ENCODE measurements at regions not wholly inside any gene's neighbourhood (a gene's known extent, or its start where the extent isn't known, plus 50 kb on each side); places are given as distances from the start of the nearest gene placed in this dataset.

GRCh38 chr5:112012104-112012503, 255.1 kb upstream of the NREP start:
- TF ChIP-seq GATA3 (IDR thresholded peaks at IDR 0.05; ENCODE audit: low read depth, low read length) (no peak), GATA2 (IDR thresholded peaks at IDR 0.05; ENCODE audit: low read depth, low read length) (no peak)

- TF ChIP-seq GATA2 (IDR thresholded peaks at IDR 0.05; ENCODE audit: low read depth, low read length): no peak
- no peak for TF ChIP-seq GATA3 (IDR thresholded peaks at IDR 0.05; ENCODE audit: low read depth, low read length)
These were observed 253.5 kb upstream of the NREP start for GRCh38 chr5:112010475-112010874.

DNA sequence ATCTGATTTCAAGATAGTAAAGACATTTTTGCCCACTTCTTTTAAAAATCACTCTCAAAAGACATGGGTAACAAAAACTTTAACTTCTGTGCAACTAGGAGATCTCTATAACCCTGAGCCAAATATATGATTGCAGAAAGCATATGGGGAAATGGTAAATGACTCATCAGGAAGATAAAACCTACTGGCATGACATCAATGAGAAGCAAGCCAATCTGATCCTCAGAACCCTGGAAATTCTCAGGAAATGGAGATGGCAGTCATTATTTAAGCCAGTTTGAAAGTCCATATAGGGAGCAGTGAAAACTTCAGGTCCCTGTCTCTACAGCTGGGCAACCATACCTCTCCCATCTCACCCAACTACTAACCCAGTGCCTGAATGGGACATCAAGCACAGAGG, 249.7 kb upstream of the NREP start:
- TF ChIP-seq GATA3 (IDR thresholded peaks at IDR 0.05; ENCODE audit: low read depth, low read length) (no peak), GATA2 (IDR thresholded peaks at IDR 0.05; ENCODE audit: low read depth, low read length) (no peak)

- no peak for TF ChIP-seq GATA3 (IDR thresholded peaks at IDR 0.05; ENCODE audit: low read depth, low read length)
- no peak for TF ChIP-seq GATA2 (IDR thresholded peaks at IDR 0.05; ENCODE audit: low read depth, low read length)
These were observed 248.6 kb upstream of the NREP start for GRCh38 chr5:112005623-112005930.

DNA sequence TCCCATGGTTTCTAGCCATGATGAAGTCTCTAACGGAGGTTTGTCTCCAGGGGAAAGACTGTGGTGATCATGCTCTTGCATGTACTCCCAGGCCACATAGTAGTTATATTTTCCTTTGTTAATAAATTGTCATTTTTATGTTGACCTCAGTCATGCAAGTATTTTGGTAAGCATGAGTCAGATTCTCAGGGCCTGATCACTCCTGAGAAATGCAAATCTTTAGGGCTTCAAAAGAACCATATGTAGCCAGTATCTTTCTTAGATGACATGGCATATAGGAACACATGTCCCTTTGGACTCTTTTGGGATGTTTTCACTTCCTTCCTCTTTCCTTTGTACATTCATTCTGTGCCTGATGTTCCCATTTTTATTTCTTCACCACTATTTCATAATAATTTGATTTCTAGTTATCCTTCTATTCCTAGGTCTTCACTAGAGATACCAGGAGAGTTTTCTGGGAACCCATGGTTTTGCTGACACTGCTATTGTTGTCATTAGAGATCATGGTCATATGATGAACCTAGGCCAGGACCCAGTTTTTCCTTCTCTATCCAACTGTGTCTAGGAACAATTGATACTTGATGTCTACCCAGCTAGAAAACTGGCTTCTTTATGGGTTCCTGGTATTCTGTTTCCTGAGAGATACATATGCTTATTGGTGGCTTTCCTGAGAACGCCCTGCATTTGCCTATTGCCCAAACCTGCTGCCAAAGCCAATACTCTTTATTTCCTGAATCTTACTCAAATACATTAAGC, 248.1 kb upstream of the NREP start:
- TF ChIP-seq GATA3 (IDR thresholded peaks at IDR 0.05; ENCODE audit: low read depth, low read length) (no peak), GATA2 (IDR thresholded peaks at IDR 0.05; ENCODE audit: low read depth, low read length) (no peak)

DNA sequence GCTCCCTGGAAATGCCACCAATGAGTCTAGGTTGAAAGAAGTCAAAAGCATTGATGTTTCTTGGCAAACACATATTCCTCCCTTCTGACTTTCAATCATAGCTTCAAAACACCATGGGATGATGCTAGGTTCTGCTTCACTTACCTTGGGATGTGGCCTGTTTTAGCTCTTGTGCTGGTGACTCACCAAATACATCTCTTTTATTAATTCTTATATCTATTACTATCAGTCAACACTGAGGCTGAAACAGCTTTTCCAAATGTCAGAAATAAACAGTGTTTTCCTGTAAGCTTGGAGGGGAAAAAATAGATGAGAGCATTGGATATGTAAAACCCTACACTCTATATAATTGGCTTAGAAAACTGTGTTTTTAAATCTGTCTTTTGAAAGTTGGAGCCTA, 245.4 kb upstream of the NREP start:
- no peak for TF ChIP-seq GATA2 (IDR thresholded peaks at IDR 0.05; ENCODE audit: low read depth, low read length)
- TF ChIP-seq GATA3 (IDR thresholded peaks at IDR 0.05; ENCODE audit: low read depth, low read length): no peak

DNA sequence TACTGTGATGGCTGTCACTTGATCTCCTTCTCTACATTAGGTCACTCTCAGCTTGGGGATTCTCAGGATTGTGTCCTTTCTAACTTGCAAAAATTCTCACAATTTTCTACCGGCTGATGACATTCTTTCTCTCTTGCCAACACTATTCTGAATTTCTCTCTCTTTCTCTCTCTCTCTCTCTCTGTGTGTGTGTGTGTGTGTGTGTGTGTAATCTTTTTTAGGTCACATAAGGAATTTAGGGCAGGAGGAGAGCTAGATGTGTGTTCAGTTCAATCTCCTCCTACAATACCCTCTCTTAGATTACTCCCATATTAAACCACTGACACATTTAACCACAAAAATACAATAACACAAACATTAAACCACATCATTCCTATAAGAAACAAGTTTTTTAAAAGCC, 242.3 kb upstream of the NREP start:
- TF ChIP-seq GATA3 (IDR thresholded peaks at IDR 0.05; ENCODE audit: low read depth, low read length) (no peak), GATA2 (IDR thresholded peaks at IDR 0.05; ENCODE audit: low read depth, low read length) (no peak)

- TF ChIP-seq GATA2 (IDR thresholded peaks at IDR 0.05; ENCODE audit: low read depth, low read length) (no peak), GATA3 (IDR thresholded peaks at IDR 0.05; ENCODE audit: low read depth, low read length) (no peak)
These were observed 241.9 kb upstream of the NREP start for GRCh38 chr5:111998871-111999270.

DNA sequence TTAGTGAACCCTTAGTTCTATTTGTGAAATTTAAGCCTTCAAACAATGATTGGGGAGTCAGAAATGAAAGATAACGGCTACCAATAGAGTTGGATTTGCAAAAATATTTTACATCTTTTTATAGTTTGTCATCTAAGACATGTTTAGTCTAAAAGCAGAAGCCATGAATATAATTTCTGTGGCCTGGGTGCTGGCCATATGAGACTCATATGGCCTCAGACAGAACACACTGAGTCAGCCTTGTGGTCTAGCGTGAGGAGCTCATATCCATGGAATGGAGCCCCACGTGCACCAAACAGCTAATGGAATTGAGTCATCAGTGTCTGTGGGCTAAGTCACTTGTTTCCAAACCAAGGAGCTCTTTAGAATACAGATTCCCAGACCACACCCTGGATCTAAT, 240.7 kb upstream of the NREP start:
- TF ChIP-seq GATA3 (IDR thresholded peaks at IDR 0.05; ENCODE audit: low read depth, low read length): no peak

- TF ChIP-seq GATA2 (IDR thresholded peaks at IDR 0.05; ENCODE audit: low read depth, low read length) (no peak), GATA3 (IDR thresholded peaks at IDR 0.05; ENCODE audit: low read depth, low read length) (no peak)
These were observed 240.3 kb upstream of the NREP start for GRCh38 chr5:111997308-111997707.

- TF ChIP-seq GATA3 (IDR thresholded peaks at IDR 0.05; ENCODE audit: low read depth, low read length): no peak
- no peak for TF ChIP-seq GATA2 (IDR thresholded peaks at IDR 0.05; ENCODE audit: low read depth, low read length)
These were observed 239.6 kb upstream of the NREP start for GRCh38 chr5:111996574-111996973.

GRCh38 chr5:111995701-111996100, 238.7 kb upstream of the NREP start:
- TF ChIP-seq GATA2 (IDR thresholded peaks at IDR 0.05; ENCODE audit: low read depth, low read length): no peak
- no peak for TF ChIP-seq GATA3 (IDR thresholded peaks at IDR 0.05; ENCODE audit: low read depth, low read length)

- no peak for TF ChIP-seq GATA2 (IDR thresholded peaks at IDR 0.05; ENCODE audit: low read depth, low read length)
- no peak for TF ChIP-seq GATA3 (IDR thresholded peaks at IDR 0.05; ENCODE audit: low read depth, low read length)
These were observed 236.2 kb upstream of the NREP start for GRCh38 chr5:111993242-111993641.

GRCh38 chr5:111984044-111984443, 227.1 kb upstream of the NREP start:
- TF ChIP-seq GATA2 (IDR thresholded peaks at IDR 0.05; ENCODE audit: low read depth, low read length): no peak
- TF ChIP-seq GATA3 (IDR thresholded peaks at IDR 0.05; ENCODE audit: low read depth, low read length): no peak

- TF ChIP-seq GATA3 (IDR thresholded peaks at IDR 0.05; ENCODE audit: low read depth, low read length) (no peak), GATA2 (IDR thresholded peaks at IDR 0.05; ENCODE audit: low read depth, low read length) (no peak)
These were observed 226.5 kb upstream of the NREP start for GRCh38 chr5:111983459-111983858.

DNA sequence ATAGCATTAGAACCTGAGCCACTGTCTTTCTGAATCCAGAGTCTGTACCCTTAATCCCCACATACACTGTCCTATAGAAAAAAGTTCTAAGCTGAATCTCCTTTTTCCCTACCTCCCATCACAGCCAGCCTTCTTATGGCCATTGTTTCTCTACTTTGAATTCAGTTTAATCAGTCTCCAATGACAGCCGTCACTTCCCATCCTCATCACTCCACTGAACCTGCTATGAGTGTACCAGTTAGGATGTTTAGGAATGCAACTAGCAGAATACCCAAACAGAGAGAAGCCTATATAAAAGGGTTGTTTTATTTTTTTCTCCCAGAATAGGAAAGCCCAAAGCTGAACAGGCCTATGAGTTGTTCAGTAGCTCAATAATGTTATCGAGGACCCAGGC, 220.4 kb upstream of the NREP start:
- no peak for TF ChIP-seq GATA3 (IDR thresholded peaks at IDR 0.05; ENCODE audit: low read depth, low read length)
- TF ChIP-seq GATA2 (IDR thresholded peaks at IDR 0.05; ENCODE audit: low read depth, low read length): no peak

All from SH-SY5Y (cell line).